ENCODE measurements at regions not wholly inside any gene's neighbourhood (a gene's known extent, or its start where the extent isn't known, plus 50 kb on each side); places are given as distances from the start of the nearest gene placed in this dataset.

GRCh38 chr16:50490828-50491227 is 57.4 kb upstream of the NKD1 start:
- Histone ChIP-seq H3K36me3 (replicated peaks in 1 of 2; ENCODE audit: control extremely low read depth in 1 of 2, control insufficient read depth in 1 of 2, extremely low read depth in 1 of 2, insufficient read depth in 2 of 2, low read length in 1 of 2) (no peaks in the 10 kb centered on the region), H3K9ac (ENCODE audit: low read length) (no peak overlapping the region), H3K4me3 (ENCODE audit: control extremely low read depth in 1 of 5, extremely low read depth in 1 of 5, insufficient read depth in 1 of 5, low read depth in 2 of 5, low read length in 4 of 5) (no peak overlapping the region), H3K4me1 (ENCODE audit: control insufficient read depth in 2 of 2, insufficient read depth in 2 of 2, low read length in 2 of 2) (no peaks in the 10 kb centered on the region), H3K4me2 (replicated peaks; ENCODE audit: low read depth, low read length, poor library complexity, severe bottlenecking) (no peak overlapping the region), H2AFZ (ENCODE audit: insufficient read depth, low read depth, low read length, poor library complexity, severe bottlenecking) (no peak overlapping the region), H3K9me3 (ENCODE audit: control extremely low read depth in 1 of 3, control insufficient read depth in 2 of 3, insufficient read depth in 1 of 3, low read length in 2 of 3) (peaks cover 0 to 16% (median 2%) of the 10 kb centered on the region in 3 donors), H3K79me2 (ENCODE audit: control insufficient read depth, insufficient read depth, low read length) (no peaks in the 10 kb centered on the region), H3K27me3 (replicated peaks in 1 of 4; ENCODE audit: control extremely low read depth in 1 of 4, control insufficient read depth in 3 of 4, insufficient read depth in 4 of 4, low read length in 3 of 4) (peaks cover 0 to 5% (median 0%) of the 10 kb centered on the region in 4 experiments), H4K20me1 (ENCODE audit: control insufficient read depth, insufficient read depth, low read length, poor library complexity, severe bottlenecking) (no peaks in the 10 kb centered on the region), H3K27ac (ENCODE audit: low read length in 2 of 2) (no peak overlapping the region)
- CTCF ChIA-PET: no interaction called here
- H3K27ac Mint-ChIP-seq: no peak overlapping the region
- no peak overlapping the region for H3K4me3 Mint-ChIP-seq
- TF ChIP-seq EZH2 (IDR thresholded peaks at IDR 0.05; ENCODE audit: borderline replicate concordance, insufficient read depth, low read depth, low read length, poor library complexity, severe bottlenecking): no peak
- no peak for TF ChIP-seq CTCF (IDR thresholded peaks at IDR 0.05)
- no peaks in the 10 kb centered on the region for H3K4me1 Mint-ChIP-seq
- H3K27me3 Mint-ChIP-seq: peaks cover 20% of the 10 kb centered on the region
- DNase-seq: no peak
- POLR2A ChIA-PET: no interaction called here
- ATAC-seq (ENCODE audit: low read depth): no peak
- no CpG with 5 or more reads among the region's 2 CpGs for WGBS (ENCODE audit: insufficient coverage)
- no peaks in the 10 kb centered on the region for H3K9me3 Mint-ChIP-seq (ENCODE audit: insufficient read depth)
- intact Hi-C loops (cut with micrococcal nuclease): no loop called here

GRCh38 chr16:50489182-50489581 is 59.0 kb upstream of the NKD1 start:
- Mint-ChIP-seq H3K27me3 (peaks cover 18% of the 10 kb centered on the region), H3K4me3 (no peak overlapping the region), H3K9me3 (ENCODE audit: insufficient read depth) (peaks cover 2% of the 10 kb centered on the region), H3K4me1 (no peaks in the 10 kb centered on the region), H3K27ac (no peak overlapping the region)
- DNase-seq: no peak
- Histone ChIP-seq H3K36me3 (replicated peaks in 1 of 2; ENCODE audit: control extremely low read depth in 1 of 2, control insufficient read depth in 1 of 2, extremely low read depth in 1 of 2, insufficient read depth in 2 of 2, low read length in 1 of 2) (no peaks in the 10 kb centered on the region), H3K4me3 (ENCODE audit: control extremely low read depth in 1 of 5, extremely low read depth in 1 of 5, insufficient read depth in 1 of 5, low read depth in 2 of 5, low read length in 4 of 5) (no peak overlapping the region), H3K9me3 (ENCODE audit: control extremely low read depth in 1 of 3, control insufficient read depth in 2 of 3, insufficient read depth in 1 of 3, low read length in 2 of 3) (peaks cover 0 to 15% (median 14%) of the 10 kb centered on the region in 3 donors), H3K4me2 (replicated peaks; ENCODE audit: low read depth, low read length, poor library complexity, severe bottlenecking) (no peak overlapping the region), H3K27me3 (replicated peaks in 1 of 4; ENCODE audit: control extremely low read depth in 1 of 4, control insufficient read depth in 3 of 4, insufficient read depth in 4 of 4, low read length in 3 of 4) (peaks cover 0 to 5% (median under 1%) of the 10 kb centered on the region in 4 experiments), H4K20me1 (ENCODE audit: control insufficient read depth, insufficient read depth, low read length, poor library complexity, severe bottlenecking) (no peaks in the 10 kb centered on the region), H3K4me1 (ENCODE audit: control insufficient read depth in 2 of 2, insufficient read depth in 2 of 2, low read length in 2 of 2) (no peaks in the 10 kb centered on the region), H3K27ac (ENCODE audit: low read length in 2 of 2) (no peak overlapping the region), H3K79me2 (ENCODE audit: control insufficient read depth, insufficient read depth, low read length) (no peaks in the 10 kb centered on the region), H2AFZ (ENCODE audit: insufficient read depth, low read depth, low read length, poor library complexity, severe bottlenecking) (no peak overlapping the region), H3K9ac (ENCODE audit: low read length) (no peak overlapping the region)
- POLR2A ChIA-PET: no interaction called here
- CTCF ChIA-PET: no interaction called here
- intact Hi-C loops (cut with micrococcal nuclease): no loop called here
- no peak for TF ChIP-seq EZH2 (IDR thresholded peaks at IDR 0.05; ENCODE audit: borderline replicate concordance, insufficient read depth, low read depth, low read length, poor library complexity, severe bottlenecking)
- TF ChIP-seq CTCF (IDR thresholded peaks at IDR 0.05): no peak
- ATAC-seq (ENCODE audit: low read depth): no peak
- 83% methylated on average over 2 of the region's 3 CpGs for WGBS (ENCODE audit: insufficient coverage)
